GM20000 (cell line): ENCODE measurements at regions not wholly inside any gene's neighbourhood (a gene's known extent, or its start where the extent isn't known, plus 50 kb on each side); places are given as distances from the start of the nearest gene placed in this dataset.

Experiments used
- DNase-seq: peaks from one replicate; pipeline ENCODE4 v3.0.0; 2012; ENCODE audit warnings: low spot score
- TF ChIP-seq, protein P1 (sequence below): IDR thresholded peaks from 2 replicates; pipeline ENCODE4 v1.5.1; 2012; ENCODE audit warnings: mild to moderate bottlenecking, control low read depth; ENCODE audit errors: extremely low read depth, missing control alignments

DNA sequence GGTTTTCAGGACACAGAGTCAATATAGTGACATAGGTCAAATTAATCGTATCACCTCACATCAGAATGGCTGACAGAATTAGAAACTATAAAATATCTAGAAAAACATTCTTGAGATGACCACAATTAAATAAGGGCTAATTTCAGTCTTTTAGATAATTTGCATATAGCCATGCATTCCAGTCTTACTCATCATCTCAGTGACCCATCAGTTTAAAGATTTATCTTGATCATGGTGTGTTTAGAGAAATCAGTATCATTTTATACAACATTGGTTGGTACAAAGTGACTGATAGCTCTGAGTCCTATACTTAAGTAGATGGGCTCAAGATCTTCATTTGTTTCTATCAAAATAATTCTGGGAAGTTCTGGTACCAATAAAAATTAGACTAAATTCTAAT, 262.3 kb upstream of the SNX7 start:
- no peak for DNase-seq

DNA sequence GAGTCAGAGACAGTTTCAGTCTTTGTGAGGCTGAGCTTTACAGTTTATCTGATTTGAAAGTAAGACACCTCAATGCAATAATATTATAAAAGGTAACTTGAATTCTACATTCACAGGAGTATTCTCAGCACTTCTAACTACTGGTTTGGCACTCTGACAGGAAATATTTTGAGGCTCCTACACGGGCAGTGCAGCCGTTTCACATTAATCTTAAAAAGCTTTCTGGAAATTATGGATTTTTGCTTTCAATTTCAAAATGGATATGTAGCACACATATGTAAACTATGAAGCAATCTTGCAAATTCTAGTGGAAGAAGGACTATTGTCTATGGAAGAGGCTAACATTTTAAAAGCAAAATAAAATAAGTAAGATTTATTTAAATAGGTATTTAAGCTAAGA, 262.9 kb upstream of the SNX7 start:
- TF ChIP-seq, protein P1, sequence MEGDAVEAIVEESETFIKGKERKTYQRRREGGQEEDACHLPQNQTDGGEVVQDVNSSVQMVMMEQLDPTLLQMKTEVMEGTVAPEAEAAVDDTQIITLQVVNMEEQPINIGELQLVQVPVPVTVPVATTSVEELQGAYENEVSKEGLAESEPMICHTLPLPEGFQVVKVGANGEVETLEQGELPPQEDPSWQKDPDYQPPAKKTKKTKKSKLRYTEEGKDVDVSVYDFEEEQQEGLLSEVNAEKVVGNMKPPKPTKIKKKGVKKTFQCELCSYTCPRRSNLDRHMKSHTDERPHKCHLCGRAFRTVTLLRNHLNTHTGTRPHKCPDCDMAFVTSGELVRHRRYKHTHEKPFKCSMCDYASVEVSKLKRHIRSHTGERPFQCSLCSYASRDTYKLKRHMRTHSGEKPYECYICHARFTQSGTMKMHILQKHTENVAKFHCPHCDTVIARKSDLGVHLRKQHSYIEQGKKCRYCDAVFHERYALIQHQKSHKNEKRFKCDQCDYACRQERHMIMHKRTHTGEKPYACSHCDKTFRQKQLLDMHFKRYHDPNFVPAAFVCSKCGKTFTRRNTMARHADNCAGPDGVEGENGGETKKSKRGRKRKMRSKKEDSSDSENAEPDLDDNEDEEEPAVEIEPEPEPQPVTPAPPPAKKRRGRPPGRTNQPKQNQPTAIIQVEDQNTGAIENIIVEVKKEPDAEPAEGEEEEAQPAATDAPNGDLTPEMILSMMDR, result no peak
- no peak for DNase-seq

More for the DNA sequence above, 262.3 kb upstream of the SNX7 start:
- TF ChIP-seq, protein P1, result no peak

DNA sequence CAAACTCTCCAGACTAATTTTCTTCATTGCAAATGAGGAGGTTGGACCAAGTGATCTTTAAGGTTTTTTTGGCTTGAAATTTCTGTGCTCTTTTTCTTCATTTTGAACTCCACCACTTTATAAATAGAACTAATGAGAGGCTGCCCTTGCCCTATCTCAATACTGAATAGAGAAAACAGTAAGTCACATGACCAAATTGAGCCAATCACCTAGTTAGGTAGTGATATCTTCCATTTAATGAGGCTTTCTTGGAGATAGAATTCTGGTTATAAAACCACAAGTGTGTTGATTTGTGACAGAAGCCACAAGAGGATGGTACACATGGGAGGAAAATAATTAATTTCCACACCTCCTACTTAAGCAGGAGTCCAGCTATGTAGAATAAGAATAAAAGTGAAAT, 263.4 kb upstream of the SNX7 start:
- no peak for DNase-seq
- TF ChIP-seq, protein P1, result no peak

DNA sequence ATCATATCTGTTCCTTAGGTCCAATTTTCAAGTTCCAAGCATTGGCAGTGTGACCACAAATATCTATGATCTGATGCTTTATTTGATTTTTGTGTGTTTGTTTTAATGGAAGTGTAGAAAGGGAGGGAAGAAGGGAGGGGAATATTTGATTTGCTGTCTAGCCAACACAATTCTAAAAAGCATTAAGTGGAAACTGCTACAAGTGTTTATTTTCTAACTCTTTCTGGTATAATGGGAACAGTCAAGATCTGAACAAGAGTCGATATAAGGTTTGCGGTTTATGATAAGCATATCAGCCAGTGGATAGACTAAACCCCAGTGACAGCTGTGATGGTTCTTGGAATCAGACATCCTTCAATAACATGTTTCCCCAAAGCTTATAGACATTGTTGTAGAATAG, 267.8 kb upstream of the SNX7 start:
- TF ChIP-seq, protein P1, result no peak
- no peak for DNase-seq

DNA sequence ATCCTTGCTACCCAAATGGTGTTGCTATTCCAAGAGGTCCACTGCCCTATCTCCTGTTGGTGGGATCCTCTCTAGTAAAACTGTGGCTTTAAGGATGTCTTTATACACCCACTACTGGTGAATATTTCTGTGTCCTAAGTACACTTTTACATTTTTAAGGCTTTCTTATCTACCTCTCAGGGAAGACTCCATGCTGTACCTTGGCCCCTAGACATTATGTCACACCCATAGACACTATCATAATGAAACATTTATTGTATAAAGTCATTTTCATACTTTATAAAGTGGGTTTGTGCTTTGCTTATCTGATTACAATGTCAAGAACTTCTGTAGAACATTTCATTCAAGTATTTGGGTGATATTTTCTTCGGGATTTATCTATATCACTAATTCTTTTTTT, 270.3 kb upstream of the SNX7 start:
- DNase-seq, result no peak
- TF ChIP-seq, protein P1, result no peak

DNA sequence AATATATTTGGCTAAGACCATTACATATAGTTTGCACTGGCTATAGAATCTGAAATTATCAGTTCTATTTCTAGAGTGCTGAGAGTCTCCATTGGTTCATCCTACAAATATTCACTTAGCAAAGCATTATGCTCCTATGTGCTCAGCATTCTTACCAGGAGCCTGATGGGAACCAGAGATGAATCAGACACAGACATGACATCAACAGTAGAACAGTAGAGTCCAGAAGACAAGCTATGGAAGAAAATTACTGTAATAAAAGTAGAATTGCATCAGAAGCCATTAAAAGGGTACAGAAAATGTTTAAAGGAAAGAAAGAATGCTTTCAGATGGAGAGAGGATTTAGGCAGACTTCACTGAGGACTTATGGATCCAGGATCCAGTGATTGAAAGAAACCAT, 271.7 kb upstream of the SNX7 start:
- DNase-seq, result no peak
- TF ChIP-seq, protein P1, result no peak

DNA sequence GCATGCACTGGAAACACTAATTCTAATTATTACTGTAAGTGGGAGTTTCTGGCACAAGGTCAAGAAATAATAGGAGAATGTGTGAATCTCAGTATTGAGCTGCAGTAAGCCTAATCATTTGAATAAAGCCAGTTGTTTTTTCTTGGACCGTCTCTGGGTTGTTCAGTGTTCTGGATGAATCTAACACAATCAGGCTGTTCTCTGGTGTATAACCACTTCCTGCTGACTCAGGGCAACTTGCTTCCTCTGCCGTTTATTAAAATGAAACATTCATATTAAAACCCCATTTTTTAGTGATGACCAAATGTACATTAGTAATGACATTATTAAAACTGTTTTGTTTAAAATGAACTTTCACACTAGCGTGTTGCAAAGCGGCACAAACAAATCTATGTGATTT, 273.1 kb upstream of the SNX7 start:
- DNase-seq, result no peak
- TF ChIP-seq, protein P1, result no peak

DNA sequence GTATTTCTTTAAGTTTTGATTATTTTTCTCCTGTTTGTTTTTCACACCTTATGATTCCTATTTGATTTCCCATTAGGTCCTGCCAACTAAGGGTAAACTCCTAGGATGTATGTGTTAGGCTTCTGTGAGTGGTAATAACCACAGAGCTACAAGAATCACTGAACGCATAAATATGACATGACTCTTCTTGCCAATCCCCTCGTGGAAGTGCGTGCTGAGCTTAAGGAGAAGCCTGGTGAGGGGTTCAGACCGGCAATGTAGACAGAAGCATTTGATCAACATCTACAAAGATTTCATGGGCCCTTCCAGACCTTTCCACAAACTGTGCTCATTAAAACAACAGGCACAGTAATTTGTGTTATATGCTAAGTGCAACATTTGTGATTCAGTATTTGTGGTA, 273.8 kb upstream of the SNX7 start:
- DNase-seq, result no peak
- TF ChIP-seq, protein P1, result no peak
